ENCODE measurements at regions not wholly inside any gene's neighbourhood (a gene's known extent, or its start where the extent isn't known, plus 50 kb on each side); places are given as distances from the start of the nearest gene placed in this dataset.

DNA sequence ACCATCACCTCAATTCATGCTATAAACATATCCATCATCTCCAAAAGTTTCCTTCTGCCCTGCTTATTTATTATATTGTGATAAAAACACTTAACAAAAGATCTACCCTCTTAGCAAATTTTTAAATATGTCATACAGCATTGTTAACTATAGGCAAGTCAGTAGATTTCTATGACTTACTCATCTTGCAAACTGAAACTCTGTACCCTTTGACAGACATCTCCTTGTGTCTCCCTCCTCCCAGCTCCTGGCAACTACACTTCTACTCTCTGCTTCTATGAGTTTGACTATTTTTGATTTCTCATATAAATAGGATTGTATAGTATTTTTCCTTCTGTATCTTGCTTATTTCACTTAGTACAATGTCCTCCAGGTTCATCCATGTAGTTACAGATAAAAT is 174.8 kb downstream of the TNFSF18 start:
- no peak overlapping the region for H3K9ac ChIP-seq (replicated peaks in 1 of 4; ENCODE audit: extremely low read depth in 1 of 4, low read depth in 3 of 4, low read length in 3 of 4)
- no peaks in the 10 kb centered on the region for H3K4me1 ChIP-seq (replicated peaks in 1 of 4; ENCODE audit: control insufficient read depth in 3 of 4, insufficient read depth in 4 of 4, low read length in 3 of 4)
- DNase-seq (ENCODE audit: low read depth in 1 of 2, low spot score in 2 of 2) (no peak), FAIRE-seq (no peak)
- H3K36me3 ChIP-seq (ENCODE audit: control insufficient read depth in 2 of 4, insufficient read depth in 4 of 4, low read length in 3 of 4): no peaks in the 10 kb centered on the region
- H2BK12ac ChIP-seq (ENCODE audit: low read depth, low read length): no peak overlapping the region
- no peak overlapping the region for H2BK15ac ChIP-seq (ENCODE audit: low read length)
- H2BK20ac ChIP-seq (ENCODE audit: low read length): no peak overlapping the region
- no peak overlapping the region for H4K5ac ChIP-seq (ENCODE audit: insufficient read length, low read depth, low read length)
- TF ChIP-seq POLR2AphosphoS5 (IDR thresholded peaks at IDR 0.05; ENCODE audit: low read depth, low read length) (no peak), HDAC2 (IDR thresholded peaks at IDR 0.05; ENCODE audit: borderline replicate concordance in 1 of 2, low read depth in 2 of 2, low read length in 2 of 2) (no peak), BCL11A (IDR thresholded peaks at IDR 0.05; ENCODE audit: low read depth in 2 of 2, low read length in 2 of 2) (no peak), CEBPB (IDR thresholded peaks at IDR 0.05; ENCODE audit: low read depth, low read length) (no peak), CHD1 (IDR thresholded peaks at IDR 0.05; ENCODE audit: low read depth, low read length) (no peak), GABPA (IDR thresholded peaks at IDR 0.05; ENCODE audit: borderline replicate concordance, insufficient read depth, low read length) (no peak), FOSL1 (IDR thresholded peaks at IDR 0.05; ENCODE audit: insufficient read depth, low read depth, low read length) (no peak), POU5F1 (IDR thresholded peaks at IDR 0.05; ENCODE audit: low read depth, low read length) (no peak), NRF1 (IDR thresholded peaks at IDR 0.05; ENCODE audit: low read depth, low read length) (no peak), YY1 (IDR thresholded peaks at IDR 0.05; ENCODE audit: low read depth, low read length) (no peak)
- no peaks in the 10 kb centered on the region for H3K23me2 ChIP-seq (ENCODE audit: low read depth, low read length)
- no peaks in the 10 kb centered on the region for H3K27me3 ChIP-seq (replicated peaks in 1 of 4; ENCODE audit: control insufficient read depth in 3 of 4, extremely low read depth in 1 of 4, insufficient read depth in 3 of 4, low read length in 3 of 4)
- H3K56ac ChIP-seq (replicated peaks; ENCODE audit: insufficient read length, low read depth, low read length): no peak overlapping the region
- no peak overlapping the region for H2BK5ac ChIP-seq (ENCODE audit: low read depth, low read length)
- H3K79me1 ChIP-seq (ENCODE audit: low read depth, low read length): no peaks in the 10 kb centered on the region
- H3K18ac ChIP-seq (ENCODE audit: extremely low read depth, low read length): no peak overlapping the region
- H3K14ac ChIP-seq (ENCODE audit: insufficient read length): no peak overlapping the region
- no peaks in the 10 kb centered on the region for H4K20me1 ChIP-seq (replicated peaks in 1 of 2; ENCODE audit: control insufficient read depth in 1 of 2, insufficient read depth in 2 of 2, low read length in 2 of 2)
- H2AFZ ChIP-seq (ENCODE audit: low read length): no peak overlapping the region
- no peak overlapping the region for H3K23ac ChIP-seq (ENCODE audit: insufficient read length)
- no peak overlapping the region for H3K4me3 ChIP-seq (ENCODE audit: extremely low read depth in 1 of 4, insufficient read depth in 2 of 4, low read depth in 3 of 4, low read length in 4 of 4)
- H3K9me3 ChIP-seq (ENCODE audit: insufficient read depth in 2 of 2, low read depth in 1 of 2, low read length in 1 of 2): no peaks in the 10 kb centered on the region
- no peak overlapping the region for H3K27ac ChIP-seq (ENCODE audit: low read depth, low read length)
- H2AK5ac ChIP-seq (ENCODE audit: low read depth, low read length): no peak overlapping the region
- H3K4ac ChIP-seq (replicated peaks; ENCODE audit: insufficient read length, low read depth, low read length): no peak overlapping the region
- no peak overlapping the region for H2BK120ac ChIP-seq (replicated peaks; ENCODE audit: low read depth, low read length)
- H3K79me2 ChIP-seq (ENCODE audit: control insufficient read depth in 1 of 2, insufficient read depth in 2 of 2, low read length in 2 of 2): no peaks in the 10 kb centered on the region
- ChIA-PET CTCF (ENCODE audit: partially characterized antibody) (no interaction called here), POLR2A (ENCODE audit: partially characterized antibody) (no interaction called here)
- H3K4me2 ChIP-seq (ENCODE audit: insufficient read depth in 1 of 2, low read depth in 2 of 2, low read length in 2 of 2): no peak overlapping the region
- no peak overlapping the region for H4K8ac ChIP-seq (ENCODE audit: extremely low read depth, insufficient read depth, low read length)
- H4K91ac ChIP-seq (replicated peaks; ENCODE audit: insufficient read length, low read length): no peak overlapping the region

Measured in H1 (cell line).